Chondrocyte (in vitro differentiated cells): ENCODE measurements at regions not wholly inside any gene's neighbourhood (a gene's known extent, or its start where the extent isn't known, plus 50 kb on each side); places are given as distances from the start of the nearest gene placed in this dataset.

Source experiments
- DNase-seq: peaks from one replicate; pipeline ENCODE4 v3.0.0; 2021; ENCODE audit warnings: mixed read lengths, low spot score
- H3K27ac Mint-ChIP-seq: one replicate; pipeline ENCODE4 v1.8.0; 2021; ENCODE audit warnings: mild to moderate bottlenecking, moderate library complexity, mixed read lengths; ENCODE audit not compliant: unreplicated experiment
- H3K27me3 Mint-ChIP-seq: 2 replicates; pipeline ENCODE4 v1.8.0; 2021; ENCODE audit warnings: low read depth, mixed read lengths
- H3K36me3 Mint-ChIP-seq: 2 replicates; pipeline ENCODE4 v1.8.0; 2021; ENCODE audit warnings: low read depth, mixed read lengths
- H3K4me1 Mint-ChIP-seq: 2 replicates; pipeline ENCODE4 v1.8.0; 2021; ENCODE audit warnings: low read depth, mild to moderate bottlenecking, mixed read lengths
- H3K4me3 Mint-ChIP-seq: one replicate; pipeline ENCODE4 v1.8.0; 2021; ENCODE audit warnings: mild to moderate bottlenecking, moderate library complexity, mixed read lengths; ENCODE audit not compliant: unreplicated experiment
- H3K9me3 Mint-ChIP-seq: 2 replicates; pipeline ENCODE4 v1.8.0; 2021; ENCODE audit warnings: low read depth, mixed read lengths
- TF ChIP-seq, protein P1 (sequence below): fragments of 200-600 bp; sonication (generic); IDR thresholded peaks from 2 replicates; pipeline ENCODE4 v1.5.0; 2021; ENCODE audit warnings: antibody characterized with exemption, mild to moderate bottlenecking, moderate library complexity

DNA sequence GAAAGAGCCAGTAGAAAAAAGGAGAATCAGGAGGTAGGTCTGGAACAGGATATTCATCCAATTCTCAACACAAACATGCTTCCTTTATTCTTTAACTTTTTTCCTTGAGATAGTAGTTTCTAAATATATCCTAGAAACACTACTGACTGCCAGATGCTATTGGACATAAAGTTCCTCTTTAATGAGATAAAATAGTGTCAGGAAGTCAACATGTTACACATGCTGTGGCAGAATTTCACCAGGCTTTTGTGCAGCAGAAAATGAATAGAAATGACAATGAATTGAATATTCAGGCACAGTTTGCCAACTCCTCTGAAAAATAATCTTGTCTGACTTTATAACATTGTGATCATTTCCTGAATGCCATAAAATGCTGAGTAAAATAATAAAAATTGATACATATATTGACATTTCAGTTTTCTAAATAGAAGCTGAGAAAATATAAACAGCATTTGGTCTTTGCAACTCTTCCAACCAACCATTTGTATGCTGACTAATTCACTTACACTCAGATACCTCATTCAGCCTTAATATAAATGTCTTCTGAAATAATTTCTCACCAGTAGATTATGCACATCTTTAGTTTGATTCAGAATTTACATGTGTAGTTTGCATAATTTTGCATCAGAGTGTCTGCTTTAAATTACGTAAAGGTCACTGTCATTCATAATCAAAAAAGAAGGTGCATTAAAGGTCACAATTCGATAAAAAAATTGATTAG, 486.1 kb upstream of the ADGRL2 start:
- no peak for DNase-seq
- Mint-ChIP-seq H3K27ac (no peak overlapping the region), H3K27me3 (no peaks in the 10 kb centered on the region), H3K36me3 (no peaks in the 10 kb centered on the region), H3K9me3 (no peaks in the 10 kb centered on the region), H3K4me1 (peaks cover 9% of the 10 kb centered on the region), H3K4me3 (no peak overlapping the region)
- TF ChIP-seq, protein P1, sequence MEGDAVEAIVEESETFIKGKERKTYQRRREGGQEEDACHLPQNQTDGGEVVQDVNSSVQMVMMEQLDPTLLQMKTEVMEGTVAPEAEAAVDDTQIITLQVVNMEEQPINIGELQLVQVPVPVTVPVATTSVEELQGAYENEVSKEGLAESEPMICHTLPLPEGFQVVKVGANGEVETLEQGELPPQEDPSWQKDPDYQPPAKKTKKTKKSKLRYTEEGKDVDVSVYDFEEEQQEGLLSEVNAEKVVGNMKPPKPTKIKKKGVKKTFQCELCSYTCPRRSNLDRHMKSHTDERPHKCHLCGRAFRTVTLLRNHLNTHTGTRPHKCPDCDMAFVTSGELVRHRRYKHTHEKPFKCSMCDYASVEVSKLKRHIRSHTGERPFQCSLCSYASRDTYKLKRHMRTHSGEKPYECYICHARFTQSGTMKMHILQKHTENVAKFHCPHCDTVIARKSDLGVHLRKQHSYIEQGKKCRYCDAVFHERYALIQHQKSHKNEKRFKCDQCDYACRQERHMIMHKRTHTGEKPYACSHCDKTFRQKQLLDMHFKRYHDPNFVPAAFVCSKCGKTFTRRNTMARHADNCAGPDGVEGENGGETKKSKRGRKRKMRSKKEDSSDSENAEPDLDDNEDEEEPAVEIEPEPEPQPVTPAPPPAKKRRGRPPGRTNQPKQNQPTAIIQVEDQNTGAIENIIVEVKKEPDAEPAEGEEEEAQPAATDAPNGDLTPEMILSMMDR = no peak

DNA sequence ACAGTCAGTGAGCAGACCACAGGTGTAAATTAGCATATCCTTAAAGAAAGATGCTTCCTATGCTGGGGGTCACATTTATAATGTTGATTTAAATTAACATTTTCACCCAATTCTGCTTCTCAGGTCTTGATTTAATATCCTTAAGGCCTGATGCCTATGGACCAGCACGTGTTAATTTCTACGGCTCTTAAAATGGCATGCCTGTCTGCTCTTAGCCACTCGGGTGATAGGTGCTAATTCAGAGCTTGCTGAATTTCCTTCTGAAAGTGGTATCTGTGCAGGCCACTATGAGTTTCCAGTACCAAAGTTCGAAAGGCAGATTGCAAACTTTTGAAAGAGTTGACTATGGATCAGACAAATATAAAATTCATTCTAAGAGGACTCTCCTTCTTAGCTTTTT, 487.4 kb upstream of the ADGRL2 start:
- no peak for DNase-seq
- H3K36me3 Mint-ChIP-seq = no peaks in the 10 kb centered on the region
- no peak overlapping the region for H3K27ac Mint-ChIP-seq
- peaks cover 9% of the 10 kb centered on the region for H3K4me1 Mint-ChIP-seq
- TF ChIP-seq, protein P1 = no peak
- H3K9me3 Mint-ChIP-seq = no peaks in the 10 kb centered on the region
- H3K27me3 Mint-ChIP-seq = no peaks in the 10 kb centered on the region
- no peak overlapping the region for H3K4me3 Mint-ChIP-seq

DNA sequence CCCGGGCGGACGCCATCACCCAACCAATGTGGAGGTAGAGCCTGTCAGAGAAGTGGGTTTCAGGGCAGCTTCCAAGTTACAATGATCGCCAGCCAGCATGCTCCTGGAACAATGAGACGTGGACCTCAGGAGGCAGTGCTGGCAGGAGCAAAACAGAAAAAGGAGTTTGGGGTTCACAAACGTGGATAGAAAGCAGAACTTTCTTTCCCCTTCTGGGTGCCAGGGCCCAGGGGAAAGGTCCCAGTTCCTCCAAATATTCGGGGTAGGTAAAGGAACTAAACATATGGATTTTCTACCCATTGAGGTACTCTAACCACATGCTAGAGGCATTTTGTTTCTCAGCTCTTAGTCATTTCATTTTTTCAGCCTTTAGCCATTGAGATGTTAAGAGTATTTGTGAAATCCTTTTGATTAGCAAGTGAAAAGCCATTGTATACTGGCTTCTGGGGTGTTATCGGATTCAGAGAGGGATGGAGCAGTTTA, 488.4 kb upstream of the ADGRL2 start:
- Mint-ChIP-seq H3K4me3 (no peak overlapping the region), H3K27ac (no peak overlapping the region), H3K4me1 (peaks cover 9% of the 10 kb centered on the region), H3K36me3 (no peaks in the 10 kb centered on the region), H3K9me3 (no peaks in the 10 kb centered on the region), H3K27me3 (no peaks in the 10 kb centered on the region)
- TF ChIP-seq, protein P1 = no peak
- DNase-seq = no peak

DNA sequence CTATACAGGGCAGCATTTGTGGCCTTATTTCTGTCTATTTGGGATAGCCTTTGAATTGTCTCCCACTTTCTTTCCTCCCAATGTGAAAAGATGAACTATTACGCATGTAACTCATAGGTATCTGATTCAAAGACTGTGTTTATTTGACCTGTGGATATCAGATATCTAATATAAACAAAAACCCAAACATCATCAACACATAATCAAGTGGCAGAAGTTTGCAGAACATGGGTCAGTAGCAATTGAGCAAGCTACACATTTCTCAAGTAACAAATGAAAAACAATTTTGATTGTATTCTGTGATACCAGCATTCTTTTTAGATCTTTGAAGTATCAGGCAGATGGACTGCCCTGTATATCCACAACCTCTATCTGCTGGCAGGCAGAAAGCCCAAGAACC, 490.5 kb upstream of the ADGRL2 start:
- Mint-ChIP-seq H3K9me3 (no peaks in the 10 kb centered on the region), H3K36me3 (no peaks in the 10 kb centered on the region), H3K27me3 (no peaks in the 10 kb centered on the region), H3K27ac (no peak overlapping the region), H3K4me3 (no peak overlapping the region), H3K4me1 (peaks cover 9% of the 10 kb centered on the region)
- TF ChIP-seq, protein P1 = no peak
- DNase-seq = no peak

DNA sequence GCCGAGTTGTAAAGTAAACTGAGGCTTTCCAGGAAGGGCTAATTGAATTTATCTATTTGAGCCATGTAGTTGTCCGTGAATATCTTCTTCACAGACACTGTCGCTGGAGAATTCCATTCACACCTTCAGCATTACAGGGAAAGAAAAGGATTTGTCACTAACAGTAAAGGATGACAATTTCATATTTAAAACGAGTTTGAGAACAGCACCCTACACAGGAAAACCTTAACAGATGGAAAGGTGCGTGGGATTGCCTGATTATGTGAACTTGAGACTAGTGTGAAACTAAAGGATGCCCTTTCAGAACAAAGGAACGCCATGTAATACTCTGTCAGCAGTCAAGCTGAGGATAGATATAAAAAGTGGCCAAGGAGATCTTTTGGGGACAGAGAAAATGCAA, 492.5 kb upstream of the ADGRL2 start:
- no peak for DNase-seq
- Mint-ChIP-seq H3K27me3 (no peaks in the 10 kb centered on the region), H3K27ac (no peak overlapping the region), H3K4me1 (peaks cover 18% of the 10 kb centered on the region), H3K36me3 (no peaks in the 10 kb centered on the region), H3K9me3 (no peaks in the 10 kb centered on the region), H3K4me3 (no peak overlapping the region)
- TF ChIP-seq, protein P1 = no peak
